K562 (cell line): ENCODE measurements at regions not wholly inside any gene's neighbourhood (a gene's known extent, or its start where the extent isn't known, plus 50 kb on each side); places are given as distances from the start of the nearest gene placed in this dataset.

Experiments used
- CSDE1 ChIP-seq, 2 experiments: fragments of 450-650 bp; IDR thresholded peaks; 2 replicates each; pipeline ENCODE4 v1.6.1; 2016; ENCODE audit warnings: mild to moderate bottlenecking in 1 of 2
- HBP1 ChIP-seq: fragments of 450-650 bp; formaldehyde crosslinking; IDR thresholded peaks from 2 replicates; pipeline ENCODE4 v1.4.0; 2022; ENCODE audit warnings: missing genetic modification characterization
- HEY1 ChIP-seq: fragments of 250-450 bp; sonication (Bioruptor Pico); IDR thresholded peaks from 2 replicates; pipeline ENCODE4 v1.5.0; 2020; ENCODE audit warnings: mild to moderate bottlenecking, moderate library complexity, borderline replicate concordance
- KAT8 ChIP-seq: fragments of 450-650 bp; IDR thresholded peaks from 2 replicates; pipeline ENCODE4 v1.6.1; 2016; ENCODE audit warnings: low read depth, mild to moderate bottlenecking
- MTA3 ChIP-seq: fragments of 450-650 bp; formaldehyde crosslinking; IDR thresholded peaks from 2 replicates; pipeline ENCODE4 v1.6.1; 2017; ENCODE audit warnings: mild to moderate bottlenecking, borderline replicate concordance
- PCBP1 ChIP-seq: fragments of 200-400 bp; formaldehyde crosslinking; IDR thresholded peaks from 2 replicates; pipeline ENCODE4 v1.6.1; 2018; ENCODE audit warnings: mild to moderate bottlenecking, low read depth, low read length; ENCODE audit not compliant: poor library complexity, severe bottlenecking
- SOX6 ChIP-seq: fragments of 450-650 bp; IDR thresholded peaks from 2 replicates; pipeline ENCODE4 v1.6.1; 2014; ENCODE audit warnings: mild to moderate bottlenecking
- TFAP4 ChIP-seq: sonication (generic); formaldehyde crosslinking; IDR thresholded peaks from 2 replicates; pipeline ENCODE4 v1.8.0; 2022; ENCODE audit warnings: missing genetic modification reagents, mild to moderate bottlenecking, moderate library complexity, borderline replicate concordance
- ZBTB43 ChIP-seq: sonication (generic); formaldehyde crosslinking; IDR thresholded peaks from 2 replicates; pipeline ENCODE4 v1.8.0; 2023; ENCODE audit warnings: mild to moderate bottlenecking, missing genetic modification reagents
- ZBTB8A ChIP-seq: fragments of 450-650 bp; IDR thresholded peaks from 2 replicates; pipeline ENCODE4 v1.6.1; 2018; ENCODE audit warnings: mild to moderate bottlenecking, moderate library complexity; ENCODE audit not compliant: partially characterized antibody
- ZNF407 ChIP-seq: fragments of 450-650 bp; IDR thresholded peaks from 2 replicates; pipeline ENCODE4 v1.6.1; 2016; ENCODE audit warnings: low read depth

- TF ChIP-seq ZNF407 (no peak), TFAP4 (CRISPR knock-in tag) (no peak), SOX6 (no peak), HBP1 (CRISPR knock-in tag) (no peak), HEY1 (CRISPR knock-in tag) (no peak), ZBTB43 (CRISPR knock-in tag) (no peak), CSDE1 (IDR thresholded peaks at IDR 0.05) (no peak), KAT8 (no peak), ZBTB8A (no peak), PCBP1 (no peak), MTA3 (no peak)
Observed at GRCh38 chrX:69314436-69315348, 149.4 kb upstream of the PJA1 start (continued).
